C4-2B (cell line): ENCODE measurements at regions not wholly inside any gene's neighbourhood (a gene's known extent, or its start where the extent isn't known, plus 50 kb on each side); places are given as distances from the start of the nearest gene placed in this dataset.
"Not testable (repeated sequence)": the region's sequence is repeated elsewhere in the genome, so short reads cannot be mapped to it uniquely, and the experiment has no call there.

ENCODE experiments used
- ZFX ChIP-seq: fragments of 450-650 bp; IDR thresholded peaks from 2 replicates; pipeline ENCODE4 v1.6.1; 2017
- TF ChIP-seq, protein P1 (sequence below): fragments of 450-650 bp; conservative IDR thresholded peaks from 2 replicates; pipeline ENCODE4 v1.5.1; 2017; ENCODE audit warnings: mild to moderate bottlenecking

- TF ChIP-seq, protein P1, sequence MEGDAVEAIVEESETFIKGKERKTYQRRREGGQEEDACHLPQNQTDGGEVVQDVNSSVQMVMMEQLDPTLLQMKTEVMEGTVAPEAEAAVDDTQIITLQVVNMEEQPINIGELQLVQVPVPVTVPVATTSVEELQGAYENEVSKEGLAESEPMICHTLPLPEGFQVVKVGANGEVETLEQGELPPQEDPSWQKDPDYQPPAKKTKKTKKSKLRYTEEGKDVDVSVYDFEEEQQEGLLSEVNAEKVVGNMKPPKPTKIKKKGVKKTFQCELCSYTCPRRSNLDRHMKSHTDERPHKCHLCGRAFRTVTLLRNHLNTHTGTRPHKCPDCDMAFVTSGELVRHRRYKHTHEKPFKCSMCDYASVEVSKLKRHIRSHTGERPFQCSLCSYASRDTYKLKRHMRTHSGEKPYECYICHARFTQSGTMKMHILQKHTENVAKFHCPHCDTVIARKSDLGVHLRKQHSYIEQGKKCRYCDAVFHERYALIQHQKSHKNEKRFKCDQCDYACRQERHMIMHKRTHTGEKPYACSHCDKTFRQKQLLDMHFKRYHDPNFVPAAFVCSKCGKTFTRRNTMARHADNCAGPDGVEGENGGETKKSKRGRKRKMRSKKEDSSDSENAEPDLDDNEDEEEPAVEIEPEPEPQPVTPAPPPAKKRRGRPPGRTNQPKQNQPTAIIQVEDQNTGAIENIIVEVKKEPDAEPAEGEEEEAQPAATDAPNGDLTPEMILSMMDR = not testable (repeated sequence)
- not testable (repeated sequence) for TF ChIP-seq ZFX
These were observed 647.5 kb downstream of the MATN1 start for GRCh38 chr1:30075916-30076315.
